AG09319 (cell line): ENCODE measurements at regions not wholly inside any gene's neighbourhood (a gene's known extent, or its start where the extent isn't known, plus 50 kb on each side); places are given as distances from the start of the nearest gene placed in this dataset.
"Not testable (repeated sequence)": the region's sequence is repeated elsewhere in the genome, so short reads cannot be mapped to it uniquely, and the experiment has no call there.

Experiments used
- DNase-seq: peaks from one replicate; pipeline ENCODE4 v3.0.0-alpha.2; 2010; ENCODE audit warnings: low read depth; ENCODE audit errors: extremely low read depth
- CTCF ChIP-seq: IDR thresholded peaks from 2 replicates; pipeline ENCODE4 v1.5.1; 2011; ENCODE audit warnings: low read depth, mild to moderate bottlenecking, inconsistent platforms, low read length, moderate library complexity

- TF ChIP-seq CTCF, result no peak
- DNase-seq, result no peak
Observed at GRCh38 chr14:53365486-53366130, 212.5 kb upstream of the DDHD1 start.

- not testable (repeated sequence) for DNase-seq
Observed at GRCh38 chr14:53362916-53363315, 209.8 kb upstream of the DDHD1 start.

- TF ChIP-seq CTCF, result no peak
- DNase-seq, result no peak
Observed at GRCh38 chr14:53360829-53361228, 207.7 kb upstream of the DDHD1 start.

GRCh38 chr14:53358166-53358565 lies 205.0 kb upstream of the DDHD1 start:
- no peak for DNase-seq
- no peak for TF ChIP-seq CTCF

GRCh38 chr14:53356361-53357150 lies 203.4 kb upstream of the DDHD1 start:
- TF ChIP-seq CTCF, result no peak
- DNase-seq, result no peak

GRCh38 chr14:53355581-53356112 lies 202.5 kb upstream of the DDHD1 start:
- TF ChIP-seq CTCF, result no peak
- no peak for DNase-seq

- no peak for TF ChIP-seq CTCF
- DNase-seq, result no peak
Observed at GRCh38 chr14:53354336-53354735, 201.2 kb upstream of the DDHD1 start.
